Hepatocyte (in vitro differentiated cells): ENCODE measurements at regions not wholly inside any gene's neighbourhood (a gene's known extent, or its start where the extent isn't known, plus 50 kb on each side); places are given as distances from the start of the nearest gene placed in this dataset.

Experiments
- DNase-seq: peaks from one replicate; pipeline ENCODE4 v3.0.0-alpha.2; 2016; ENCODE audit warnings: low spot score
- H2AFZ ChIP-seq: fragments of 200-600 bp; sonication (generic); 2 replicates; pipeline ENCODE4 v1.6.0; 2016; ENCODE audit warnings: antibody characterized with exemption, mild to moderate bottlenecking
- H3K27ac ChIP-seq: fragments of 200-600 bp; sonication (generic); 2 replicates; pipeline ENCODE4 v1.5.1; 2016; ENCODE audit warnings: mild to moderate bottlenecking
- H3K27me3 ChIP-seq: fragments of 200-600 bp; sonication (generic); 2 replicates; pipeline ENCODE4 v1.6.1; 2016
- H3K36me3 ChIP-seq: fragments of 200-600 bp; sonication (generic); replicated peaks from 2 replicates; pipeline ENCODE4 v1.5.1; 2016; ENCODE audit warnings: low read depth; ENCODE audit not compliant: insufficient read depth
- H3K4me1 ChIP-seq: fragments of 200-600 bp; sonication (generic); 2 replicates; pipeline ENCODE4 v1.5.1; 2016; ENCODE audit warnings: mild to moderate bottlenecking, moderate library complexity; ENCODE audit not compliant: insufficient read depth
- H3K4me2 ChIP-seq: fragments of 200-600 bp; sonication (generic); 2 replicates; pipeline ENCODE4 v1.6.0; 2016
- H3K4me3 ChIP-seq: fragments of 200-600 bp; sonication (generic); 2 replicates; pipeline ENCODE4 v1.5.1; 2016; ENCODE audit warnings: mild to moderate bottlenecking
- H3K79me2 ChIP-seq: fragments of 200-600 bp; sonication (generic); 2 replicates; pipeline ENCODE4 v1.6.0; 2017; ENCODE audit warnings: mild to moderate bottlenecking
- H3K9me2 ChIP-seq: fragments of 200-600 bp; sonication (generic); replicated peaks from 2 replicates; pipeline ENCODE4 v1.6.0; 2017; ENCODE audit warnings: mild to moderate bottlenecking; ENCODE audit not compliant: insufficient read depth
- H3K9me3 ChIP-seq: fragments of 200-600 bp; sonication (generic); 2 replicates; pipeline ENCODE4 v1.5.1; 2016; ENCODE audit warnings: low read depth, mild to moderate bottlenecking
- H4K20me1 ChIP-seq: fragments of 200-600 bp; sonication (generic); 2 replicates; pipeline ENCODE4 v1.6.0; 2016; ENCODE audit warnings: mild to moderate bottlenecking; ENCODE audit not compliant: insufficient read depth, poor library complexity, severe bottlenecking
- EZH2 ChIP-seq: fragments of 200-600 bp; sonication (generic); IDR thresholded peaks from 2 replicates; pipeline ENCODE4 v1.6.1; 2016; ENCODE audit warnings: antibody characterized with exemption, mild to moderate bottlenecking, borderline replicate concordance
- EZH2phosphoT487 ChIP-seq: fragments of 200-600 bp; sonication (generic); IDR thresholded peaks from one replicate; pipeline ENCODE4 v1.6.1; 2018; ENCODE audit warnings: antibody characterized with exemption, mild to moderate bottlenecking, low read depth, moderate library complexity; ENCODE audit not compliant: unreplicated experiment, severe bottlenecking
- WGBS: methylation state at CpG from one replicate; pipeline ENCODE4 v1.1.6; 2016; ENCODE audit warnings: low lambda C conversion rate; ENCODE audit errors: missing lambda C conversion rate; 5-methylcytosine and 5-hydroxymethylcytosine counted together
- TF ChIP-seq, protein P1 (sequence below): fragments of 200-600 bp; sonication (generic); IDR thresholded peaks from 2 replicates; pipeline ENCODE4 v1.5.1; 2016; ENCODE audit warnings: antibody characterized with exemption, mild to moderate bottlenecking; ENCODE audit not compliant: poor library complexity

DNA sequence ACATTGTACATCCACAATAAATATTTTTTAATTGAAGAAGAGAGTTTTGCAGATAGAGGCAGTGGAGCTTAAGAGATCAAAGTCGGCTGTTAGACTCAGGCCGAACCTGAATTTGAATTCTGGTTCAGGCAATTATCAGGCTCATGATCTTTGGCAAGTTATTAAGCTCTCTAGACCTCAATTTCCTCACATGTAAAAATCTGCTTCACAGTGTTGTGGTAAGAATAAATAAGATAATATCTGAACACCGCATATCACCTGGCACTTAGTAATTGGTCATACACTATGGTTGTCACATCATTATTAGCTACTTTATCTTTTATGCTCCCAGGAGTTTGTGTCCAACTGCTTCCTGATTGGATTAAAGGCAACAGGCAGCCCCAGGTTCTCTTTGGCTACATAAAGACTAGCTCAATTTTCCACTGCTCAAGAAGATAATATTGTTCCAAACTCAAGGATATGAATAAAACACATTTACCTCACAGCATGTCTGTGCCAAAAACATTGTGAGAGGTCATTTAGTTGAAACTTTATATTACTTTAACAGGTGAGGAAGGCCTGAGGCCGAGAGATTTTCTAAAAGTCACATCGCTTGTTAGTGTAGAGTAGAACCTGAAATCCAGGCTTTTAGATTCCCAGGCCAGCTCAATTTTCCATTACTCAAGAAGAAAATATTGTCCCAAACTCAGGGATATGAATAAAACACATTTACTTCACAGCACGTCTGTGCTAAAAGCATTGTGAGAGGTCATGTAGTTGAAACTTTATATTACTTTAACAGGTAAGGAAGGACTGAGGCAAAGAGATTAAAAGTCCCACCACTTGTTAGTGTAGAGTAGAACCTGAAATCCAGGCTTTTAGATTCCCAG, 289.2 kb upstream of the PTGER4 start:
- 74% methylated on average over 6 of the region's 6 CpGs for WGBS

DNA sequence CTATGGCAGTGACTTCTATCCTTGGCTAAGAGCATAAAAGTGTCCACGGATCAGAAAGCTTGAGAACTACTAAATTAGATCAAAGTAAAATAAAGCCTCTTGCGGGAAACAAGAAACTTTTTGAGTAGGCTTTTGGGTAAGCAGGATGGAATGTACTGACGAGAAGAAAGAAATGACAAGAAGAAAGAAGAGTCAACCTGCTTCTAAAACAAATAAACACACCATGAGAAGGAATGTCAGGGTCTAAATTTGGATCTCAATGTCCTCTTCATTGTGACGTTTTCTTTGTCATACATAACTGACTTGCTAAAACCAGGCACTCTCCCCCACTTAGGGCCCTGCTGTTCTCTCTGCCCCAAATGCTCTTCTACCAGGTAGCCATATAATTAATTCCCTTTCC, 290.1 kb upstream of the PTGER4 start:
- Histone ChIP-seq H3K9me2 (no peaks in the 10 kb centered on the region), H2AFZ (no peak overlapping the region), H3K27ac (no peak overlapping the region), H3K27me3 (no peaks in the 10 kb centered on the region), H3K9me3 (no peaks in the 10 kb centered on the region), H3K4me2 (no peak overlapping the region), H3K4me3 (no peak overlapping the region), H3K4me1 (no peaks in the 10 kb centered on the region), H3K36me3 (no peaks in the 10 kb centered on the region), H3K79me2 (no peaks in the 10 kb centered on the region), H4K20me1 (no peaks in the 10 kb centered on the region)
- WGBS, result 81% methylated on average over 4 of the region's 4 CpGs
- TF ChIP-seq EZH2phosphoT487, result no peak
- no peak for TF ChIP-seq EZH2
- TF ChIP-seq, protein P1, sequence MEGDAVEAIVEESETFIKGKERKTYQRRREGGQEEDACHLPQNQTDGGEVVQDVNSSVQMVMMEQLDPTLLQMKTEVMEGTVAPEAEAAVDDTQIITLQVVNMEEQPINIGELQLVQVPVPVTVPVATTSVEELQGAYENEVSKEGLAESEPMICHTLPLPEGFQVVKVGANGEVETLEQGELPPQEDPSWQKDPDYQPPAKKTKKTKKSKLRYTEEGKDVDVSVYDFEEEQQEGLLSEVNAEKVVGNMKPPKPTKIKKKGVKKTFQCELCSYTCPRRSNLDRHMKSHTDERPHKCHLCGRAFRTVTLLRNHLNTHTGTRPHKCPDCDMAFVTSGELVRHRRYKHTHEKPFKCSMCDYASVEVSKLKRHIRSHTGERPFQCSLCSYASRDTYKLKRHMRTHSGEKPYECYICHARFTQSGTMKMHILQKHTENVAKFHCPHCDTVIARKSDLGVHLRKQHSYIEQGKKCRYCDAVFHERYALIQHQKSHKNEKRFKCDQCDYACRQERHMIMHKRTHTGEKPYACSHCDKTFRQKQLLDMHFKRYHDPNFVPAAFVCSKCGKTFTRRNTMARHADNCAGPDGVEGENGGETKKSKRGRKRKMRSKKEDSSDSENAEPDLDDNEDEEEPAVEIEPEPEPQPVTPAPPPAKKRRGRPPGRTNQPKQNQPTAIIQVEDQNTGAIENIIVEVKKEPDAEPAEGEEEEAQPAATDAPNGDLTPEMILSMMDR, result no peak
- no peak for DNase-seq

More for the DNA sequence above, 289.2 kb upstream of the PTGER4 start:
- Histone ChIP-seq H3K4me1 (no peaks in the 10 kb centered on the region), H3K4me3 (no peak overlapping the region), H3K79me2 (no peaks in the 10 kb centered on the region), H3K9me3 (no peaks in the 10 kb centered on the region), H3K36me3 (no peaks in the 10 kb centered on the region), H3K9me2 (no peaks in the 10 kb centered on the region), H3K4me2 (no peak overlapping the region), H2AFZ (no peak overlapping the region), H4K20me1 (no peaks in the 10 kb centered on the region), H3K27ac (no peak overlapping the region), H3K27me3 (no peaks in the 10 kb centered on the region)
- no peak for DNase-seq
- TF ChIP-seq EZH2phosphoT487, result no peak
- TF ChIP-seq, protein P1, result no peak

DNA sequence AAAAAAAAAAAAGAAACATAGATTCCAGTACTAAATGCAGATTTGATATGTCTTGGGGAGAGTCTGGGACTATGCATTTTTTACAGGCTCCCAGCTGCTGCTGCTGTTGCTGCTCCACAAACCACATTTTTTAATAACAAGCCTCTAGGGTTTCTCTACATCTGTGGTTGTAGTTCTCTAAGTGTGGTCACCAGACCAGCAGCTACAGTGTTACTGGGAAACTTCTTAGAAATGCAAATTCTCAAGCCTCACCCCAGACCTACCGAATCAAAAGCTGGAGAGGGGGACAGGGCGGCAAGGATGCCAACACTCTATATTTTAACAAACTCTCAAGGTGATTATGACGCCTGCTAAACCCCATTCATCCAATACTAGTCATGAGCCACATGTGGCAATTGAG, 293.4 kb upstream of the PTGER4 start:
- no peaks in the 10 kb centered on the region for H3K79me2 ChIP-seq
- H3K9me2 ChIP-seq, result no peaks in the 10 kb centered on the region
- no peaks in the 10 kb centered on the region for H3K36me3 ChIP-seq
- no peaks in the 10 kb centered on the region for H3K4me1 ChIP-seq
- DNase-seq, result no peak
- H2AFZ ChIP-seq, result no peak overlapping the region
- WGBS, result 63% methylated on average over 3 of the region's 3 CpGs
- no peaks in the 10 kb centered on the region for H4K20me1 ChIP-seq
- no peak overlapping the region for H3K4me2 ChIP-seq
- no peaks in the 10 kb centered on the region for H3K27me3 ChIP-seq
- no peak overlapping the region for H3K4me3 ChIP-seq
- TF ChIP-seq EZH2, result no peak
- TF ChIP-seq, protein P1, result no peak
- TF ChIP-seq EZH2phosphoT487, result no peak
- no peak overlapping the region for H3K27ac ChIP-seq
- H3K9me3 ChIP-seq, result no peaks in the 10 kb centered on the region

DNA sequence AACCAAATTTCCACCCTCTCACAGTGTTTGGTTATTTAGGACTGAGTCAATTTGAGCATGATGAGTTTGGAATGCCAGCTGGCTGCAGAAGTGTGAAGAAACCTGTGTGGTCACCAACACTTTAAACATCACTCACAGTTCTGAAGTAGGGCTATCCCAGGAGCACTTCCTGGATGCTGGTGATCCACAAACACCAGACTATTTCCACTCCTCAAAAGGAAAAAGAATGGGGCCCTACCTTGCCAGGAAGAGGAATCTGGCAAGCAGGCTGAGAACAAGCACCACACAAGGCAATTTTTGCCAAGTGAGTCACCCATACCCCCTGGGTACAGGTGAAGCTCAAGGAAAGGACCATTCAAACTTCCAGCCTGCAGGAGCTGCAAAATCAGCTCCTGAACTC, 294.2 kb upstream of the PTGER4 start:
- Histone ChIP-seq H3K4me3 (no peak overlapping the region), H3K9me2 (no peaks in the 10 kb centered on the region), H3K27ac (no peak overlapping the region), H3K9me3 (no peaks in the 10 kb centered on the region), H3K4me1 (no peaks in the 10 kb centered on the region), H3K4me2 (no peak overlapping the region), H3K27me3 (no peaks in the 10 kb centered on the region), H3K36me3 (no peaks in the 10 kb centered on the region), H4K20me1 (no peaks in the 10 kb centered on the region), H2AFZ (no peak overlapping the region), H3K79me2 (no peaks in the 10 kb centered on the region)
- no peak for DNase-seq
- TF ChIP-seq, protein P1, result no peak
- no peak for TF ChIP-seq EZH2phosphoT487
- no peak for TF ChIP-seq EZH2
